Effector memory CD4-positive, alpha-beta T cell (primary cell): ENCODE measurements at regions not wholly inside any gene's neighbourhood (a gene's known extent, or its start where the extent isn't known, plus 50 kb on each side); places are given as distances from the start of the nearest gene placed in this dataset.

Experiments used
- DNase-seq, 3 donors: peaks; one replicate each; pipeline ENCODE4 v3.0.0-alpha.2; 2020
- H3K27ac ChIP-seq: 2 replicates; pipeline ENCODE4 v1.7.0; 2013; ENCODE audit warnings: mild to moderate bottlenecking, low read length, moderate library complexity; ENCODE audit not compliant: insufficient read depth, poor library complexity, severe bottlenecking
- H3K27me3 ChIP-seq: replicated peaks from 2 replicates; pipeline ENCODE4 v1.7.0; 2013; ENCODE audit warnings: mild to moderate bottlenecking, low read length; ENCODE audit not compliant: insufficient read depth, control insufficient read depth, poor library complexity, severe bottlenecking
- H3K36me3 ChIP-seq: 2 replicates; pipeline ENCODE4 v1.7.0; 2013; ENCODE audit warnings: mild to moderate bottlenecking, low read length, moderate library complexity; ENCODE audit not compliant: control insufficient read depth, insufficient read depth
- H3K4me1 ChIP-seq: 2 replicates; pipeline ENCODE4 v1.7.0; 2013; ENCODE audit warnings: low read length, mild to moderate bottlenecking; ENCODE audit not compliant: control insufficient read depth, insufficient read depth, poor library complexity, severe bottlenecking
- H3K4me3 ChIP-seq: 2 replicates; pipeline ENCODE4 v1.7.0; 2013; ENCODE audit warnings: low read length, low read depth, mild to moderate bottlenecking; ENCODE audit not compliant: insufficient read depth, poor library complexity, severe bottlenecking
- H3K9me3 ChIP-seq: 2 replicates; pipeline ENCODE4 v1.7.0; 2013; ENCODE audit warnings: mild to moderate bottlenecking, low read length, moderate library complexity; ENCODE audit not compliant: control insufficient read depth

- no peak overlapping the region for H3K27ac ChIP-seq
- no peaks in the 10 kb centered on the region for H3K27me3 ChIP-seq
- no peak for DNase-seq
- no peaks in the 10 kb centered on the region for H3K4me1 ChIP-seq
- no peaks in the 10 kb centered on the region for H3K9me3 ChIP-seq
- no peaks in the 10 kb centered on the region for H3K36me3 ChIP-seq
- H3K4me3 ChIP-seq, result no peak overlapping the region
These were observed 89.8 kb upstream of the PRPS1L1 start for GRCh38 chr7:18117482-18117881.

GRCh38 chr7:18119985-18120384 is 92.3 kb upstream of the PRPS1L1 start:
- H3K4me3 ChIP-seq, result no peak overlapping the region
- H3K27me3 ChIP-seq, result no peaks in the 10 kb centered on the region
- no peak overlapping the region for H3K27ac ChIP-seq
- no peaks in the 10 kb centered on the region for H3K4me1 ChIP-seq
- DNase-seq, result no peak
- no peaks in the 10 kb centered on the region for H3K36me3 ChIP-seq
- H3K9me3 ChIP-seq, result no peaks in the 10 kb centered on the region

GRCh38 chr7:18123508-18124239 is 96.0 kb upstream of the PRPS1L1 start:
- H3K36me3 ChIP-seq, result no peaks in the 10 kb centered on the region
- H3K9me3 ChIP-seq, result no peaks in the 10 kb centered on the region
- H3K4me3 ChIP-seq, result no peak overlapping the region
- DNase-seq, result no peak
- H3K4me1 ChIP-seq, result no peaks in the 10 kb centered on the region
- H3K27ac ChIP-seq, result no peak overlapping the region
- no peaks in the 10 kb centered on the region for H3K27me3 ChIP-seq

- no peak overlapping the region for H3K27ac ChIP-seq
- H3K4me3 ChIP-seq, result no peak overlapping the region
- H3K27me3 ChIP-seq, result no peaks in the 10 kb centered on the region
- no peaks in the 10 kb centered on the region for H3K36me3 ChIP-seq
- H3K4me1 ChIP-seq, result no peaks in the 10 kb centered on the region
- DNase-seq, result no peak
- H3K9me3 ChIP-seq, result no peaks in the 10 kb centered on the region
These were observed 97.8 kb upstream of the PRPS1L1 start for GRCh38 chr7:18125476-18125875.

- H3K9me3 ChIP-seq, result no peaks in the 10 kb centered on the region
- no peaks in the 10 kb centered on the region for H3K36me3 ChIP-seq
- no peak overlapping the region for H3K4me3 ChIP-seq
- no peak for DNase-seq
- H3K4me1 ChIP-seq, result no peaks in the 10 kb centered on the region
- H3K27me3 ChIP-seq, result no peaks in the 10 kb centered on the region
- no peak overlapping the region for H3K27ac ChIP-seq
These were observed 98.6 kb upstream of the PRPS1L1 start for GRCh38 chr7:18126281-18126680.

GRCh38 chr7:18128846-18129245 is 101.2 kb upstream of the PRPS1L1 start:
- H3K27ac ChIP-seq, result no peak overlapping the region
- H3K4me1 ChIP-seq, result no peaks in the 10 kb centered on the region
- no peaks in the 10 kb centered on the region for H3K36me3 ChIP-seq
- no peak overlapping the region for H3K4me3 ChIP-seq
- no peaks in the 10 kb centered on the region for H3K27me3 ChIP-seq
- no peaks in the 10 kb centered on the region for H3K9me3 ChIP-seq
- no peak for DNase-seq

GRCh38 chr7:18132811-18133210 is 105.2 kb upstream of the PRPS1L1 start:
- DNase-seq, result no peak
- no peaks in the 10 kb centered on the region for H3K9me3 ChIP-seq
- no peak overlapping the region for H3K27ac ChIP-seq
- no peaks in the 10 kb centered on the region for H3K36me3 ChIP-seq
- no peaks in the 10 kb centered on the region for H3K4me1 ChIP-seq
- H3K27me3 ChIP-seq, result no peaks in the 10 kb centered on the region
- no peak overlapping the region for H3K4me3 ChIP-seq

- no peak for DNase-seq
- H3K27me3 ChIP-seq, result no peaks in the 10 kb centered on the region
- no peaks in the 10 kb centered on the region for H3K9me3 ChIP-seq
- H3K4me3 ChIP-seq, result no peak overlapping the region
- H3K36me3 ChIP-seq, result no peaks in the 10 kb centered on the region
- no peak overlapping the region for H3K27ac ChIP-seq
- H3K4me1 ChIP-seq, result no peaks in the 10 kb centered on the region
These were observed 106.3 kb upstream of the PRPS1L1 start for GRCh38 chr7:18133921-18134320.

GRCh38 chr7:18140943-18141342 is 113.3 kb upstream of the PRPS1L1 start:
- Histone ChIP-seq H3K27me3 (no peaks in the 10 kb centered on the region), H3K4me1 (no peaks in the 10 kb centered on the region), H3K36me3 (no peaks in the 10 kb centered on the region), H3K27ac (no peak overlapping the region), H3K4me3 (no peak overlapping the region), H3K9me3 (no peaks in the 10 kb centered on the region)
- DNase-seq, result no peak

GRCh38 chr7:18144166-18144565 is 116.5 kb upstream of the PRPS1L1 start:
- H3K36me3 ChIP-seq, result no peaks in the 10 kb centered on the region
- no peak overlapping the region for H3K4me3 ChIP-seq
- no peak for DNase-seq
- H3K27ac ChIP-seq, result no peak overlapping the region
- no peaks in the 10 kb centered on the region for H3K4me1 ChIP-seq
- no peaks in the 10 kb centered on the region for H3K9me3 ChIP-seq
- H3K27me3 ChIP-seq, result no peaks in the 10 kb centered on the region
